ENCODE measurements at regions not wholly inside any gene's neighbourhood (a gene's known extent, or its start where the extent isn't known, plus 50 kb on each side); places are given as distances from the start of the nearest gene placed in this dataset.

- H3K36me3 ChIP-seq (ENCODE audit: control insufficient read depth, insufficient read depth, low read length), result no peaks in the 10 kb centered on the region
- H3K9ac ChIP-seq (ENCODE audit: low read depth, low read length), result no peak overlapping the region
- H3K4me1 ChIP-seq (ENCODE audit: control insufficient read depth, insufficient read depth, low read length), result peaks cover 25% of the 10 kb centered on the region
- no peaks in the 10 kb centered on the region for H3K9me3 ChIP-seq (ENCODE audit: control insufficient read depth, insufficient read depth, low read length)
- H3K27me3 ChIP-seq (ENCODE audit: control insufficient read depth, insufficient read depth, low read length), result no peaks in the 10 kb centered on the region
- no peak overlapping the region for H3K4me3 ChIP-seq (ENCODE audit: low read depth, low read length)
- H3K27ac ChIP-seq (ENCODE audit: low read depth, low read length), result no peak overlapping the region
Measured at GRCh38 chr9:79396168-79396567, 175.6 kb upstream of the TLE4 start.

GRCh38 chr9:79403495-79403894 lies 168.3 kb upstream of the TLE4 start:
- H3K4me3 ChIP-seq (ENCODE audit: low read depth, low read length), result no peak overlapping the region
- no peaks in the 10 kb centered on the region for H3K9me3 ChIP-seq (ENCODE audit: control insufficient read depth, insufficient read depth, low read length)
- no peaks in the 10 kb centered on the region for H3K27me3 ChIP-seq (ENCODE audit: control insufficient read depth, insufficient read depth, low read length)
- H3K4me1 ChIP-seq (ENCODE audit: control insufficient read depth, insufficient read depth, low read length), result no peaks in the 10 kb centered on the region
- H3K36me3 ChIP-seq (ENCODE audit: control insufficient read depth, insufficient read depth, low read length), result no peaks in the 10 kb centered on the region
- H3K27ac ChIP-seq (ENCODE audit: low read depth, low read length), result no peak overlapping the region
- H3K9ac ChIP-seq (ENCODE audit: low read depth, low read length), result no peak overlapping the region

GRCh38 chr9:79408200-79408599 lies 163.6 kb upstream of the TLE4 start:
- Histone ChIP-seq H3K27me3 (ENCODE audit: control insufficient read depth, insufficient read depth, low read length) (no peaks in the 10 kb centered on the region), H3K4me1 (ENCODE audit: control insufficient read depth, insufficient read depth, low read length) (peaks cover 12% of the 10 kb centered on the region), H3K4me3 (ENCODE audit: low read depth, low read length) (no peak overlapping the region), H3K9me3 (ENCODE audit: control insufficient read depth, insufficient read depth, low read length) (no peaks in the 10 kb centered on the region), H3K27ac (ENCODE audit: low read depth, low read length) (no peak overlapping the region), H3K9ac (ENCODE audit: low read depth, low read length) (no peak overlapping the region), H3K36me3 (ENCODE audit: control insufficient read depth, insufficient read depth, low read length) (no peaks in the 10 kb centered on the region)

- peaks cover 12% of the 10 kb centered on the region for H3K4me1 ChIP-seq (ENCODE audit: control insufficient read depth, insufficient read depth, low read length)
- no peaks in the 10 kb centered on the region for H3K9me3 ChIP-seq (ENCODE audit: control insufficient read depth, insufficient read depth, low read length)
- H3K27ac ChIP-seq (ENCODE audit: low read depth, low read length), result no peak overlapping the region
- H3K9ac ChIP-seq (ENCODE audit: low read depth, low read length), result no peak overlapping the region
- H3K36me3 ChIP-seq (ENCODE audit: control insufficient read depth, insufficient read depth, low read length), result no peaks in the 10 kb centered on the region
- no peak overlapping the region for H3K4me3 ChIP-seq (ENCODE audit: low read depth, low read length)
- H3K27me3 ChIP-seq (ENCODE audit: control insufficient read depth, insufficient read depth, low read length), result no peaks in the 10 kb centered on the region
Measured at GRCh38 chr9:79408617-79409016, 163.1 kb upstream of the TLE4 start.

- H3K9ac ChIP-seq (ENCODE audit: low read depth, low read length), result no peak overlapping the region
- H3K4me3 ChIP-seq (ENCODE audit: low read depth, low read length), result no peak overlapping the region
- H3K36me3 ChIP-seq (ENCODE audit: control insufficient read depth, insufficient read depth, low read length), result no peaks in the 10 kb centered on the region
- H3K27ac ChIP-seq (ENCODE audit: low read depth, low read length), result no peak overlapping the region
- H3K9me3 ChIP-seq (ENCODE audit: control insufficient read depth, insufficient read depth, low read length), result no peaks in the 10 kb centered on the region
- H3K4me1 ChIP-seq (ENCODE audit: control insufficient read depth, insufficient read depth, low read length), result peaks cover 12% of the 10 kb centered on the region
- H3K27me3 ChIP-seq (ENCODE audit: control insufficient read depth, insufficient read depth, low read length), result no peaks in the 10 kb centered on the region
Measured at GRCh38 chr9:79409182-79409823, 162.5 kb upstream of the TLE4 start.

- Histone ChIP-seq H3K27me3 (ENCODE audit: control insufficient read depth, insufficient read depth, low read length) (no peaks in the 10 kb centered on the region), H3K27ac (ENCODE audit: low read depth, low read length) (no peak overlapping the region), H3K9ac (ENCODE audit: low read depth, low read length) (no peak overlapping the region), H3K36me3 (ENCODE audit: control insufficient read depth, insufficient read depth, low read length) (no peaks in the 10 kb centered on the region), H3K9me3 (ENCODE audit: control insufficient read depth, insufficient read depth, low read length) (no peaks in the 10 kb centered on the region), H3K4me1 (ENCODE audit: control insufficient read depth, insufficient read depth, low read length) (no peaks in the 10 kb centered on the region), H3K4me3 (ENCODE audit: low read depth, low read length) (no peak overlapping the region)
Measured at GRCh38 chr9:79425840-79426239, 145.9 kb upstream of the TLE4 start.

- Histone ChIP-seq H3K27ac (ENCODE audit: low read depth, low read length) (no peak overlapping the region), H3K9me3 (ENCODE audit: control insufficient read depth, insufficient read depth, low read length) (no peaks in the 10 kb centered on the region), H3K36me3 (ENCODE audit: control insufficient read depth, insufficient read depth, low read length) (no peaks in the 10 kb centered on the region), H3K27me3 (ENCODE audit: control insufficient read depth, insufficient read depth, low read length) (no peaks in the 10 kb centered on the region), H3K9ac (ENCODE audit: low read depth, low read length) (no peak overlapping the region), H3K4me1 (ENCODE audit: control insufficient read depth, insufficient read depth, low read length) (no peaks in the 10 kb centered on the region), H3K4me3 (ENCODE audit: low read depth, low read length) (no peak overlapping the region)
Measured at GRCh38 chr9:79428422-79428821, 143.3 kb upstream of the TLE4 start.

- Histone ChIP-seq H3K27ac (ENCODE audit: low read depth, low read length) (no peak overlapping the region), H3K9me3 (ENCODE audit: control insufficient read depth, insufficient read depth, low read length) (no peaks in the 10 kb centered on the region), H3K27me3 (ENCODE audit: control insufficient read depth, insufficient read depth, low read length) (no peaks in the 10 kb centered on the region), H3K9ac (ENCODE audit: low read depth, low read length) (no peak overlapping the region), H3K36me3 (ENCODE audit: control insufficient read depth, insufficient read depth, low read length) (no peaks in the 10 kb centered on the region), H3K4me1 (ENCODE audit: control insufficient read depth, insufficient read depth, low read length) (no peaks in the 10 kb centered on the region), H3K4me3 (ENCODE audit: low read depth, low read length) (no peak overlapping the region)
Measured at GRCh38 chr9:79430619-79431018, 141.1 kb upstream of the TLE4 start.

GRCh38 chr9:79431019-79431679 lies 140.6 kb upstream of the TLE4 start:
- no peak overlapping the region for H3K27ac ChIP-seq (ENCODE audit: low read depth, low read length)
- no peaks in the 10 kb centered on the region for H3K36me3 ChIP-seq (ENCODE audit: control insufficient read depth, insufficient read depth, low read length)
- H3K4me1 ChIP-seq (ENCODE audit: control insufficient read depth, insufficient read depth, low read length), result no peaks in the 10 kb centered on the region
- no peaks in the 10 kb centered on the region for H3K27me3 ChIP-seq (ENCODE audit: control insufficient read depth, insufficient read depth, low read length)
- H3K9me3 ChIP-seq (ENCODE audit: control insufficient read depth, insufficient read depth, low read length), result no peaks in the 10 kb centered on the region
- no peak overlapping the region for H3K9ac ChIP-seq (ENCODE audit: low read depth, low read length)
- H3K4me3 ChIP-seq (ENCODE audit: low read depth, low read length), result no peak overlapping the region

- Histone ChIP-seq H3K36me3 (ENCODE audit: control insufficient read depth, insufficient read depth, low read length) (no peaks in the 10 kb centered on the region), H3K4me3 (ENCODE audit: low read depth, low read length) (no peak overlapping the region), H3K9ac (ENCODE audit: low read depth, low read length) (no peak overlapping the region), H3K4me1 (ENCODE audit: control insufficient read depth, insufficient read depth, low read length) (no peaks in the 10 kb centered on the region), H3K27ac (ENCODE audit: low read depth, low read length) (no peak overlapping the region), H3K9me3 (ENCODE audit: control insufficient read depth, insufficient read depth, low read length) (no peaks in the 10 kb centered on the region), H3K27me3 (ENCODE audit: control insufficient read depth, insufficient read depth, low read length) (no peaks in the 10 kb centered on the region)
Measured at GRCh38 chr9:79432485-79432884, 139.3 kb upstream of the TLE4 start.

GRCh38 chr9:79433703-79434102 lies 138.1 kb upstream of the TLE4 start:
- Histone ChIP-seq H3K36me3 (ENCODE audit: control insufficient read depth, insufficient read depth, low read length) (no peaks in the 10 kb centered on the region), H3K9me3 (ENCODE audit: control insufficient read depth, insufficient read depth, low read length) (no peaks in the 10 kb centered on the region), H3K27ac (ENCODE audit: low read depth, low read length) (no peak overlapping the region), H3K9ac (ENCODE audit: low read depth, low read length) (no peak overlapping the region), H3K4me3 (ENCODE audit: low read depth, low read length) (no peak overlapping the region), H3K4me1 (ENCODE audit: control insufficient read depth, insufficient read depth, low read length) (no peaks in the 10 kb centered on the region), H3K27me3 (ENCODE audit: control insufficient read depth, insufficient read depth, low read length) (peaks cover 11% of the 10 kb centered on the region)

Measured in HUES48 (cell line).